T-helper 9 cell (primary cell): ENCODE measurements at regions not wholly inside any gene's neighbourhood (a gene's known extent, or its start where the extent isn't known, plus 50 kb on each side); places are given as distances from the start of the nearest gene placed in this dataset.

ENCODE experiments used
- DNase-seq: peaks from one replicate; pipeline ENCODE4 v3.0.0-alpha.2; 2020

- DNase-seq = no peak
Measured at GRCh38 chr21:15327637-15328265, 263.0 kb upstream of the NRIP1 start.

- DNase-seq = no peak
Measured at GRCh38 chr21:15329191-15329590, 264.4 kb upstream of the NRIP1 start.

- no peak for DNase-seq
Measured at GRCh38 chr21:15330872-15331271, 266.1 kb upstream of the NRIP1 start.

GRCh38 chr21:15332572-15332971 is 267.8 kb upstream of the NRIP1 start:
- DNase-seq = no peak

- DNase-seq = no peak
Measured at GRCh38 chr21:15333136-15333710, 268.4 kb upstream of the NRIP1 start.

GRCh38 chr21:15333951-15334350 is 269.2 kb upstream of the NRIP1 start:
- no peak for DNase-seq

GRCh38 chr21:15343066-15343465 is 278.3 kb upstream of the NRIP1 start:
- no peak for DNase-seq

- DNase-seq = no peak
Measured at GRCh38 chr21:15352009-15352408, 287.2 kb upstream of the NRIP1 start.

- DNase-seq = no peak
Measured at GRCh38 chr21:15353546-15353945, 288.7 kb upstream of the NRIP1 start.

- DNase-seq = no peak
Measured at GRCh38 chr21:15354516-15354915, 289.7 kb upstream of the NRIP1 start.

GRCh38 chr21:15355066-15355465 is 290.3 kb upstream of the NRIP1 start:
- no peak for DNase-seq

GRCh38 chr21:15359251-15359650 is 294.5 kb upstream of the NRIP1 start:
- no peak for DNase-seq

GRCh38 chr21:15362458-15362857 is 297.7 kb upstream of the NRIP1 start:
- DNase-seq = no peak

GRCh38 chr21:15363921-15364320 is 299.1 kb upstream of the NRIP1 start:
- no peak for DNase-seq

GRCh38 chr21:15365751-15366392 is 301.1 kb upstream of the NRIP1 start:
- DNase-seq = no peak

- DNase-seq = no peak
Measured at GRCh38 chr21:15366555-15366954, 301.8 kb upstream of the NRIP1 start.

- no peak for DNase-seq
Measured at GRCh38 chr21:15367061-15367626, 302.3 kb upstream of the NRIP1 start.

- DNase-seq = no peak
Measured at GRCh38 chr21:15370462-15370975, 305.7 kb upstream of the NRIP1 start.

GRCh38 chr21:15373941-15374340 is 309.1 kb upstream of the NRIP1 start:
- no peak for DNase-seq

- no peak for DNase-seq
Measured at GRCh38 chr21:15379776-15380175, 315.0 kb upstream of the NRIP1 start.

- DNase-seq = no peak
Measured at GRCh38 chr21:15383588-15383987, 318.8 kb upstream of the NRIP1 start.

GRCh38 chr21:15390049-15390448 is 325.2 kb upstream of the NRIP1 start:
- no peak for DNase-seq

GRCh38 chr21:15397258-15397657 is 332.5 kb upstream of the NRIP1 start:
- no peak for DNase-seq

GRCh38 chr21:15400905-15401304 is 328.9 kb upstream of the USP25 start:
- DNase-seq = no peak
